K562 (cell line): ENCODE measurements at regions not wholly inside any gene's neighbourhood (a gene's known extent, or its start where the extent isn't known, plus 50 kb on each side); places are given as distances from the start of the nearest gene placed in this dataset.

ENCODE experiments used
- ATF2 ChIP-seq: sonication (generic); formaldehyde crosslinking; IDR thresholded peaks from 2 replicates; pipeline ENCODE4 v1.8.1; 2022; ENCODE audit warnings: missing genetic modification reagents
- CREM ChIP-seq: IDR thresholded peaks from 2 replicates; pipeline ENCODE4 v1.6.1; 2014; ENCODE audit warnings: antibody characterized with exemption, low read depth
- CTCF ChIP-seq, 3 experiments: IDR thresholded peaks in 2 of 3; conservative IDR thresholded peaks in 1 of 3; 2 replicates each; pipeline ENCODE4 v1.5.1; 2011 to 2012; ENCODE audit warnings: low read length in 3 of 3, mild to moderate bottlenecking in 3 of 3, control low read depth in 2 of 3, improper control_type of control experiment in 1 of 3, inconsistent platforms in 1 of 3, low read depth in 1 of 3, mixed read lengths in 1 of 3, moderate library complexity in 1 of 3; ENCODE audit not compliant: insufficient read depth in 2 of 3
- EGR1 ChIP-seq: fragments of 450-650 bp; conservative IDR thresholded peaks from 2 replicates; pipeline ENCODE4 v1.6.1; 2017; ENCODE audit warnings: mild to moderate bottlenecking
- EP300 ChIP-seq: IDR thresholded peaks from 2 replicates; pipeline ENCODE4 v1.6.1; 2012; ENCODE audit warnings: low read length, improper control_type of control experiment
- FOXP4 ChIP-seq: sonication (generic); formaldehyde crosslinking; IDR thresholded peaks from 2 replicates; pipeline ENCODE4 v1.8.0; 2022; ENCODE audit warnings: mild to moderate bottlenecking, missing genetic modification reagents, borderline replicate concordance
- JUND ChIP-seq, 2 experiments: IDR thresholded peaks; 2 replicates in 1 of 2; 3 replicates in 1 of 2; pipeline ENCODE4 v1.6.1; 2011; ENCODE audit warnings: borderline replicate concordance in 2 of 2, low read depth in 2 of 2, low read length in 2 of 2, improper control_type of control experiment in 1 of 2, missing biosample characterization in 1 of 2, missing genetic modification characterization in 1 of 2, missing genetic modification reagents in 1 of 2
- MITF ChIP-seq: IDR thresholded peaks from 2 replicates; pipeline ENCODE4 v1.6.1; 2014; ENCODE audit warnings: antibody characterized with exemption
- PRMT5 ChIP-seq: sonication (generic); formaldehyde crosslinking; IDR thresholded peaks from 2 replicates; pipeline ENCODE4 v1.5.0; 2020; ENCODE audit warnings: missing genetic modification reagents
- PRPF4 ChIP-seq: fragments of 200-400 bp; formaldehyde crosslinking; IDR thresholded peaks from one replicate; pipeline ENCODE4 v1.6.1; 2017; ENCODE audit warnings: low read length, low read depth, mild to moderate bottlenecking; ENCODE audit not compliant: insufficient read depth, poor library complexity, severe bottlenecking
- RAD21 ChIP-seq, 2 experiments: fragments of 250-450 bp in 1 of 2; fragments of 450-650 bp in 1 of 2; sonication (Bioruptor Pico) in 1 of 2; formaldehyde crosslinking in 1 of 2; IDR thresholded peaks in 1 of 2; conservative IDR thresholded peaks in 1 of 2; 2 replicates each; pipeline versions ENCODE4 v1.4.0 to v1.8.0; 2020 to 2022; ENCODE audit warnings: mild to moderate bottlenecking in 2 of 2, moderate library complexity in 1 of 2
- TARDBP ChIP-seq: fragments of 450-650 bp; IDR thresholded peaks from 2 replicates; pipeline ENCODE4 v1.6.1; 2016
- USF1 ChIP-seq: sonication (generic); formaldehyde crosslinking; IDR thresholded peaks from 2 replicates; pipeline ENCODE4 v1.9.0; 2022; ENCODE audit warnings: mild to moderate bottlenecking, missing genetic modification reagents
- ZNF175 ChIP-seq: fragments of 200-800 bp; sonication (Bioruptor generic); IDR thresholded peaks from 2 replicates; pipeline ENCODE4 v1.6.1; 2016; ENCODE audit warnings: low read depth, mild to moderate bottlenecking, missing genetic modification characterization, missing compliant biosample characterization

- TF ChIP-seq EGR1 = no peak
- TF ChIP-seq USF1 = no peak
- no peak for TF ChIP-seq CREM
- no peak for TF ChIP-seq ZNF175 (CRISPR knock-in tag)
- TF ChIP-seq FOXP4 (CRISPR knock-in tag) = no peak
- TF ChIP-seq MITF = no peak
- TF ChIP-seq JUND (IDR thresholded peaks at IDR 0.05; ENCODE audit: borderline replicate concordance, low read depth, low read length) = no peak
- TF ChIP-seq JUND (tag; IDR thresholded peaks at IDR 0.05; ENCODE audit: borderline replicate concordance, low read depth, low read length) = no peak
- TF ChIP-seq PRMT5 (CRISPR knock-in tag) = no peak
- TF ChIP-seq RAD21 (CRISPR knock-in tag; conservative IDR thresholded peaks at IDR 0.05 in 1 of 2, IDR thresholded peaks at IDR 0.05 in 1 of 2) = no peak
- TF ChIP-seq EP300 = no peak
- TF ChIP-seq ATF2 (CRISPR knock-in tag) = no peak
- TF ChIP-seq CTCF (IDR thresholded peaks at IDR 0.05 in 2 of 3, conservative IDR thresholded peaks at IDR 0.05 in 1 of 3; ENCODE audit: insufficient read depth in 2 of 3, low read depth in 1 of 3, low read length in 3 of 3) = no peak
- no peak for TF ChIP-seq PRPF4
- TF ChIP-seq TARDBP = no peak
Observed at GRCh38 chr13:59479629-59480028, 684.1 kb downstream of the DIAPH3 start.
